Activated naive CD4-positive, alpha-beta T cell treated with anti-CD3 and anti-CD28 coated beads, Interleukin-2, amount 10 ng/mL, durations not matched to agents 7 days and 5 days (primary cell): ENCODE measurements at regions not wholly inside any gene's neighbourhood (a gene's known extent, or its start where the extent isn't known, plus 50 kb on each side); places are given as distances from the start of the nearest gene placed in this dataset.

Experiments
- CTCF ChIA-PET: fragments of 350-600 bp; sonication (Branson Sonifier 250); formaldehyde crosslinking; loops from one replicate; lab custom pipeline; 2021; ENCODE audit warnings: antibody characterized with exemption; lab: Charles Lee
- DNase-seq: peaks from one replicate; pipeline ENCODE4 v3.0.0-alpha.2; 2020
- H3K27ac Mint-ChIP-seq: one replicate; pipeline ENCODE4 v1.8.0; 2021; ENCODE audit warnings: mild to moderate bottlenecking, moderate library complexity, mixed read lengths
- H3K27me3 Mint-ChIP-seq: one replicate; pipeline ENCODE4 v1.8.0; 2021; ENCODE audit warnings: mild to moderate bottlenecking, mixed read lengths
- H3K36me3 Mint-ChIP-seq: one replicate; pipeline ENCODE4 v1.8.0; 2021; ENCODE audit warnings: mixed read lengths
- H3K4me1 Mint-ChIP-seq: one replicate; pipeline ENCODE4 v1.8.0; 2021; ENCODE audit warnings: mixed read lengths
- H3K4me3 Mint-ChIP-seq: one replicate; pipeline ENCODE4 v1.8.0; 2021; ENCODE audit warnings: mild to moderate bottlenecking, moderate library complexity, mixed read lengths
- H3K9me3 Mint-ChIP-seq: one replicate; pipeline ENCODE4 v1.8.0; 2021; ENCODE audit warnings: mixed read lengths

GRCh38 chr10:131406676-131407392 is 95.3 kb upstream of the TCERG1L start:
- no peaks in the 10 kb centered on the region for H3K4me1 Mint-ChIP-seq
- H3K36me3 Mint-ChIP-seq = no peaks in the 10 kb centered on the region
- CTCF ChIA-PET = interaction anchor here (0.7 kb wide), 1 partner anchor 837 kb away, joined by 3 read pairs; no protein-coding TSS in a partner anchor
- no peaks in the 10 kb centered on the region for H3K27me3 Mint-ChIP-seq
- no peak overlapping the region for H3K4me3 Mint-ChIP-seq
- DNase-seq = no peak
- H3K9me3 Mint-ChIP-seq = no peaks in the 10 kb centered on the region
- H3K27ac Mint-ChIP-seq = no peak overlapping the region

DNA sequence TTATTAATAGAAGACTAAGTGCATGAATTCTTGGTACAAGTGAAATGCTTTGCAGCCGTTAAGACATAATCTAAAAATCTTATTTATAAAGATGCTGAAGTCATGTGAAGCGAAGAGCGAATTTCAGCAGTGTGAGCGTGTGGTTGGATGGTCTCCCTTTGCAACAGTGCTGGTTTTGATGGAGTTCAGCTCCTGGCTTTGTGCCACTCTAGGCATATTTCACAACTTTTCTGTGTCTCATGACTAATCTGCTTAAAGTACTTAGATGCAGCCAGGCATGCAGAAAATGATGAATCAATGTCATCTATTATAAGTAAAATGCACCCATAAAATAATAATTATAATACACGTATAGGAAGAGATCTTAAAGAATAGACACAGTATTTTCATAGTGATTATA is 107.2 kb upstream of the TCERG1L start:
- H3K27me3 Mint-ChIP-seq = no peaks in the 10 kb centered on the region
- H3K4me3 Mint-ChIP-seq = no peak overlapping the region
- no peaks in the 10 kb centered on the region for H3K36me3 Mint-ChIP-seq
- DNase-seq = no peak
- no peaks in the 10 kb centered on the region for H3K4me1 Mint-ChIP-seq
- peaks cover 2% of the 10 kb centered on the region for H3K9me3 Mint-ChIP-seq
- CTCF ChIA-PET = no interaction called here
- H3K27ac Mint-ChIP-seq = no peak overlapping the region

DNA sequence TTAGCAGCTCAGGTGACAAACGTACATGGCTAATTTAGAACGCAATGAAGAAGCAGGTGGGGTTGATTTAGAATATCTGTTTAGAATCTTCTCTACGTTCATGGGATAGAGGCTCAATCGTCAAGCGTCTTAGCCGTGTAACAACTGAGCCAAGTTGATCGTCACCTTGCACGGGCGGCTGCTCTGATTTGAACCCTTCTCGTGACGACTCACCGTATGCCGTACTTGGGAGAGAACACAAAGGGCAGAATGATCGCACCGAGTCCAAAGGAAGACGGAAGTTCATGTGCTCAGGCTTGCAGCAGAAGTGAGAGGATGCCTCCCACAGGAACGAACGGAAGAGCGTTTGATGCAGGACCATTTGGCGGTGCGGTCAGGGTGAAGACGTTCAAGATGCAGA is 108.3 kb upstream of the TCERG1L start:
- Mint-ChIP-seq H3K4me1 (no peaks in the 10 kb centered on the region), H3K9me3 (peaks cover 2% of the 10 kb centered on the region), H3K27me3 (no peaks in the 10 kb centered on the region), H3K36me3 (no peaks in the 10 kb centered on the region), H3K27ac (no peak overlapping the region), H3K4me3 (no peak overlapping the region)
- CTCF ChIA-PET = no interaction called here
- no peak for DNase-seq

DNA sequence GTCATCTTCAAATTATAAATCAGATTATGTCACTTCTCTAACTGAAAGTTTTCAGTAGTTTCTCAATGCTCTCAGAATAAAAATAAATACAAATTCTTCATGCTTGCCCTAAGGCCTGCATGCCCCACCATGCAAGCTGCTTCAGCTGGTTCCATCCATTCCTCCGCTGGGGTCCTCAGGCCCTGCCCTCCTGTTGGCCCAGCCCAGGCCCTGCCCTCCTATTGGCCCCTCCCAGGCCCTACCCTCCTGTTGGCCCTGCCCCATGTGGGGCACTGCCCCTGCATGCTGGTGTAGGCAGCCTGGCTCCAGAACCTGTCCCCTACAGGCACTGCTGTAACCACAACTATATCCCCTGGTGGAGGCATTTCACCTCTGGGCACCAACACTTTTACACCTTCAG is 109.3 kb upstream of the TCERG1L start:
- Mint-ChIP-seq H3K27me3 (no peaks in the 10 kb centered on the region), H3K36me3 (no peaks in the 10 kb centered on the region), H3K4me3 (no peak overlapping the region), H3K27ac (no peak overlapping the region), H3K9me3 (peaks cover 2% of the 10 kb centered on the region), H3K4me1 (no peaks in the 10 kb centered on the region)
- CTCF ChIA-PET = no interaction called here
- DNase-seq = no peak

DNA sequence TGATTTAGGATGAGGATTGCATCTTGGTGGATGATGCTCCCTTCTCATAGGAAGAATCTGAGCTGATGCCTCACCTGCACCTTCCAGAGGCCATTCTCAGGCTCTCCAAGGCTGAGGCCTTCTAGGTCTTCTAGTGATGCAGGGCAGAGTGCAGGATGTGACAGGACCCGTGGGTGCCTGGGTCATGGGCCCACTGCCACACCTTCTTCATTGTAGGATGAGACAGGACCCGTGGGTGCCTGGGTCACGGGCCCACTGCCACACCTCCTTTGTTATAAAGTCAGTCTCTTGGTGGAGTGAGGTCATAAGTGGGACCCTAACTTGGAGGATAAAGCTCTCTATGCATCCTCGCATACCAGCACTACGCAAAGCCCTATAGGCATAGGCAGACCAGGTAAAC is 109.9 kb upstream of the TCERG1L start:
- Mint-ChIP-seq H3K36me3 (no peaks in the 10 kb centered on the region), H3K4me3 (no peak overlapping the region), H3K27ac (no peak overlapping the region), H3K4me1 (no peaks in the 10 kb centered on the region), H3K9me3 (peaks cover 2% of the 10 kb centered on the region), H3K27me3 (no peaks in the 10 kb centered on the region)
- DNase-seq = no peak
- CTCF ChIA-PET = no interaction called here

DNA sequence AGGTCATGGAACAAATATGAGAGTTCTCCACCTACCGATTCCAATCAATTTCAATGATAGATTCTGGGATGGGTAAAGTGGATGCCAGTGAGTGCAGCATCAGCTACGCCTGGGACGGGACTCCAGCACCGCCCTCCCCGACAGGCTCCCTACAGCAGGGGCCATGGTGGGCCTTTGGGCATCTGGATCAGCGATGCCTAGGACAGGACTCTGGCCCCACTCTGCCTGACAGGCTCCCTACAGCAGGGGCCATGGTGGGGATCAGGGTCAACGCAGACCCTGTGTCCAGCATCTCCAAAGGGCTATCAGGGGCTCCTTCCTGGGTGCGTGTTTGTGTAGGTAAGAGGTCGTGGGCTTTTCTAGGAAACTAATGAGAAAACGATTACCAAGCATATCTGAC is 111.2 kb upstream of the TCERG1L start:
- DNase-seq = no peak
- Mint-ChIP-seq H3K27ac (no peak overlapping the region), H3K4me1 (no peaks in the 10 kb centered on the region), H3K9me3 (peaks cover 2% of the 10 kb centered on the region), H3K4me3 (no peak overlapping the region), H3K36me3 (no peaks in the 10 kb centered on the region), H3K27me3 (no peaks in the 10 kb centered on the region)
- CTCF ChIA-PET = no interaction called here

DNA sequence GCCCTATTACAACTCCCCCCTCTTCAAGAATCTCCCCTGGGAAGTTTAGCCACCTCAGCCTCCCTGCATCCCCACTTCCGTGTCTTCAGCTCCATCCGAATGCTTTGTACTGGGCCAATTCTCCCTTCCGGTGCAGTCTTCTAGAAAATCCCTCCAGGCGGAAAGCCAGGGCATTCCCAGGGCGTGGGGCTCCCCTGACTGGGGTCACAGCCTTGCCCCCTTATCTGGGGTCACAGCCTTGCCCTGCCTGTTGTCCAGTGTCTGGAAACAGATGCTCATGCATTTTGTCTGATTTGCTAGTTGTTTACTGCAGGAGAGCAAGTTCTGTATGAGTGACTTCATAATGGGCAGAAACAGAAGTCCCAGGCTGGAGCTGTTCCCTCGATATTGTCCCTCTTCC is 112.5 kb upstream of the TCERG1L start:
- no peaks in the 10 kb centered on the region for H3K27me3 Mint-ChIP-seq
- peaks cover 2% of the 10 kb centered on the region for H3K9me3 Mint-ChIP-seq
- no peaks in the 10 kb centered on the region for H3K4me1 Mint-ChIP-seq
- no peak overlapping the region for H3K27ac Mint-ChIP-seq
- DNase-seq = no peak
- no peak overlapping the region for H3K4me3 Mint-ChIP-seq
- CTCF ChIA-PET = no interaction called here
- H3K36me3 Mint-ChIP-seq = no peaks in the 10 kb centered on the region

GRCh38 chr10:131424836-131425491 is 113.4 kb upstream of the TCERG1L start:
- no peaks in the 10 kb centered on the region for H3K4me1 Mint-ChIP-seq
- no peaks in the 10 kb centered on the region for H3K27me3 Mint-ChIP-seq
- H3K27ac Mint-ChIP-seq = no peak overlapping the region
- no peak overlapping the region for H3K4me3 Mint-ChIP-seq
- no peak for DNase-seq
- CTCF ChIA-PET = no interaction called here
- no peaks in the 10 kb centered on the region for H3K9me3 Mint-ChIP-seq
- no peaks in the 10 kb centered on the region for H3K36me3 Mint-ChIP-seq

DNA sequence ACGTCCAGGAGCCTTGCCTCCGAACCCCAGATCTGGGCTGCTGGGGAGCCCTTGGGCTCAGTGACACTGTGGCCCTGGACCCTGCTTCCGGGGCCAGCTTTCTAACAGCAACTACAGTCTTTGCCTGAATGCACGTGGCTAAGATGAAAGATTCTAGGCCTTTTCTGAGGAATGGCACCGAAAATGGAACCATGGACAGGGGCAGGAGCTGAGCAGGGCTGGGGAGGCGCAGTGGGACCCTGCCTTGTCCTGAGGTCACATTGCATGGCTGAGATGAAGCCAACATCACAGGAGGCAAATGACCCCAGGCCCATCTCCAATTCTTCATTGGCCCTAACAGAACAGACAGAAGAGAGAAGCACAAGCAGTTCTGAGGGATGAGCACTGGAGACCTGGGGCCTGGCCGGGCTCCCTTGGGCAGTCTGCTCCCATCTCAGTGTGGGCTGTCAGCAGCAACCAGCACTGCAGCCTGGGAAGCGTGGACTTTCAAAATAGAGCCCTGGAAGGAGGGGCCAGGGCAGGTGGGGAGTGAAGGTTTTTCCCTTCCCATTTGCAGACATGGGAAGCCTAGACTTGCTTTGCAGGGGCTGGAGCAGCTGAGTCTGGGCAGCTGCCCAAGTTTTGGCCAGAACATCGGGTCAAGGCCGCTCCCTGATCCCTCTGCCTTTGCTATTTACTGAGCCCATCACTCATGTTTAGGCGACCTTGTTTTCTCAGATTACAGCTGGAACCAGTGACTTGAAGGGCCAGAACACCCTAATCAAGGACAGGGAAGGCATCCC is 114.4 kb upstream of the TCERG1L start:
- no peaks in the 10 kb centered on the region for H3K9me3 Mint-ChIP-seq
- CTCF ChIA-PET = no interaction called here
- no peaks in the 10 kb centered on the region for H3K27me3 Mint-ChIP-seq
- no peaks in the 10 kb centered on the region for H3K4me1 Mint-ChIP-seq
- no peak for DNase-seq
- H3K27ac Mint-ChIP-seq = no peak overlapping the region
- H3K4me3 Mint-ChIP-seq = no peak overlapping the region
- no peaks in the 10 kb centered on the region for H3K36me3 Mint-ChIP-seq

DNA sequence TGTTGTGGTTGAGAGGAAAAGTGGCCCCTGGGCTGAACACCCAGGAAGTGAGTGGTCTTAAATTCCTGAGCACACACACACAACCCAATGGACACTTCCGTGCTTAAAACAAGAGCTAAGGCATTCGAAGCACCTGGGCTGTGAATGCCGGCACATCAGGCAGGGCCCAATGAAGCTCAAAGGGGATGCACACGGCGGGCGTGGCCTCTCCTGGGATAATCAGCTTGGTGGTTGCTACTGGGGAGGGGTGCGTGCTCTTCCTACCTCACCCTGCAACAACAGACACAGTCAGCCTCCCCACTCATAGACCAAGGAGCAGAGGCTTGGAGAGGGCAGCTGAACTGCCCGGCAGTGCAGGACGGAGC is 115.0 kb upstream of the TCERG1L start:
- Mint-ChIP-seq H3K27ac (no peak overlapping the region), H3K9me3 (no peaks in the 10 kb centered on the region), H3K4me1 (no peaks in the 10 kb centered on the region), H3K36me3 (no peaks in the 10 kb centered on the region), H3K27me3 (no peaks in the 10 kb centered on the region), H3K4me3 (no peak overlapping the region)
- DNase-seq = no peak
- CTCF ChIA-PET = no interaction called here

GRCh38 chr10:131427281-131427680 is 115.8 kb upstream of the TCERG1L start:
- Mint-ChIP-seq H3K4me1 (no peaks in the 10 kb centered on the region), H3K4me3 (no peak overlapping the region), H3K27me3 (no peaks in the 10 kb centered on the region), H3K27ac (no peak overlapping the region), H3K36me3 (no peaks in the 10 kb centered on the region), H3K9me3 (no peaks in the 10 kb centered on the region)
- no peak for DNase-seq
- CTCF ChIA-PET = no interaction called here

DNA sequence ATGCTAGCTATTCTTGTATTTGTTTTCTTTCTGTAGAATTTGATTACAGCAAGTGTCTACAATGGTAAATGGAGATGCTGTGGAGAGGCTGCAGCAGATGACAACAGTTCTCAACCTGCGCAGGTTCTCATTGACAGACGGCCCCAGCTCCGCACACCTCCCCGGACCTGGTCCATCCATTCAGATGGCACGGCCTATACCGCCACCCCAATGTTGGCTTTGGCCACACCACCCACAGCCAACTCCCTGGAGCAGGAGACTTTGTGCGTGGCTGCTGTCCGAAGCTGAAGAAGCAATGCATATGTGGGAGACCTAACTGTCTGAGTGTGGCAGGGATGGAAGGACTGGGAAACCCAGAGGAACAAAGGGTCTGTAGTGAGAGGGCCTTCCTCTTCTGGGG is 116.4 kb upstream of the TCERG1L start:
- DNase-seq = no peak
- Mint-ChIP-seq H3K27ac (no peak overlapping the region), H3K4me3 (no peak overlapping the region), H3K9me3 (no peaks in the 10 kb centered on the region), H3K27me3 (no peaks in the 10 kb centered on the region), H3K36me3 (no peaks in the 10 kb centered on the region), H3K4me1 (no peaks in the 10 kb centered on the region)
- CTCF ChIA-PET = no interaction called here

GRCh38 chr10:131429141-131429540 is 117.6 kb upstream of the TCERG1L start:
- Mint-ChIP-seq H3K27me3 (no peaks in the 10 kb centered on the region), H3K9me3 (no peaks in the 10 kb centered on the region), H3K4me3 (no peak overlapping the region), H3K4me1 (no peaks in the 10 kb centered on the region), H3K36me3 (no peaks in the 10 kb centered on the region), H3K27ac (no peak overlapping the region)
- CTCF ChIA-PET = interaction anchor here (0.8 kb wide), 1 partner anchor 13 kb away, joined by 3 read pairs; no protein-coding TSS in a partner anchor
- DNase-seq = no peak

DNA sequence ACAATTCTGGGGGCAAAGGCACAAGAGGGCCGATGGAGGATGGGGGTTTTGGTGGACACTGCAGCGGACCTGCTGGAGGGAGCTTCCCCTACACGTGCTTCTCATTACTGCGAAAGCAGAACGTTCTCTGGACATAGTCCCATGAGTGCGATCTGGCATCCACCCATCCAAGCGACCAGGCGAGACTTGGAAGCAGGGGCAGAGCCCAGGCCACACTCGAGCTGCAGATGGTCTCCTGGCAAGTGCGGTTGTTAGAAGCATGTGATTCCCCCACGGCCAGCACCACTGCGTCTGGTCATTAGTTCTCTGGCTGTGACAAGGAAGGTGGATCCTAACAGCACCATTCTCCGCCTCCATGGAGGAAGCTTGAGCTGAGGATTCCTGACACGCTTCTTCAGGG is 118.4 kb upstream of the TCERG1L start:
- Mint-ChIP-seq H3K27me3 (no peaks in the 10 kb centered on the region), H3K4me3 (no peak overlapping the region), H3K36me3 (no peaks in the 10 kb centered on the region), H3K27ac (no peak overlapping the region), H3K9me3 (no peaks in the 10 kb centered on the region), H3K4me1 (no peaks in the 10 kb centered on the region)
- no peak for DNase-seq
- CTCF ChIA-PET = interaction anchor here (0.8 kb wide), 1 partner anchor 12 kb away, joined by 3 read pairs; no protein-coding TSS in a partner anchor
